NOMO-1 treated with dmso at 0.1 percent for 144 hours (cell line): ENCODE measurements at regions not wholly inside any gene's neighbourhood (a gene's known extent, or its start where the extent isn't known, plus 50 kb on each side); places are given as distances from the start of the nearest gene placed in this dataset.

Experiments
- DNase-seq: peaks from one replicate; lab custom pipeline; 2025; ENCODE audit not compliant: unreplicated experiment; lab: John Stamatoyannopoulos, UW

DNA sequence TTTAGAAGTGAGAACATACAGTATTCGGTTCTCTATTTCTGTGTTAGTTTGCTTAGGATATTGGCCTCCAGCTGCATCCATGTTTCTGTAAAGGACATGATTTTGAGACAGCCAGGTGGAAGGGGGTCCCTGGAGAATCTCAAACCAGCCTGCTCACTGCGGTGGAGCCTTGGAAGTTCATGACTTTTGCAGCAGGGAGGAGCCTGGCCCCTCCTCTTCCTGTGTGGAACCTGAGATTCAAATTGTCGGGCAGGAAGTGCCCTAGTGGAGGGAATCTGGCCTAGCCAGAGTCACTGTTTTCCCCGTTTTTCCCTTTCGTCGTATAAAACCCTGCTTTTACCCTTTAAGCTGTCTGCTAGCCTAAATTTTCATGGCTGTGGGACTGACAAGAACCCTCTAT is 762.6 kb downstream of the PCDH18 start:
- no peak for DNase-seq

DNA sequence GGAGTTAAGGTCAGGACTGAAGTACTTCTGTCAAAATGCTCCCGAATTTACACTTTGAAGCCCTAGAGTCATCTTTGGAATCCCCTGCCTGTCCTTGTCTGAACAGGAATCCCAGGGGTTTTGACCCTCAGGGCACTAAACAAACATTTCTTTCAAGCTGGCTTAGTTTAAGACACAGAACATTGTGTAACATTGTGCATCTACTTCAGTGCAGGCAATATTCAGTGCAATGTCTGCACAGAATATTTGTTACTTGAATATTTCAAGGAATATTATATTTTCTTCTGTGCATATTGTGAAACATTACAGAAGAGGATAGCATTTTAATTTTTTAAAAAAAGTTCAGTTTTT is 763.4 kb downstream of the PCDH18 start:
- no peak for DNase-seq

DNA sequence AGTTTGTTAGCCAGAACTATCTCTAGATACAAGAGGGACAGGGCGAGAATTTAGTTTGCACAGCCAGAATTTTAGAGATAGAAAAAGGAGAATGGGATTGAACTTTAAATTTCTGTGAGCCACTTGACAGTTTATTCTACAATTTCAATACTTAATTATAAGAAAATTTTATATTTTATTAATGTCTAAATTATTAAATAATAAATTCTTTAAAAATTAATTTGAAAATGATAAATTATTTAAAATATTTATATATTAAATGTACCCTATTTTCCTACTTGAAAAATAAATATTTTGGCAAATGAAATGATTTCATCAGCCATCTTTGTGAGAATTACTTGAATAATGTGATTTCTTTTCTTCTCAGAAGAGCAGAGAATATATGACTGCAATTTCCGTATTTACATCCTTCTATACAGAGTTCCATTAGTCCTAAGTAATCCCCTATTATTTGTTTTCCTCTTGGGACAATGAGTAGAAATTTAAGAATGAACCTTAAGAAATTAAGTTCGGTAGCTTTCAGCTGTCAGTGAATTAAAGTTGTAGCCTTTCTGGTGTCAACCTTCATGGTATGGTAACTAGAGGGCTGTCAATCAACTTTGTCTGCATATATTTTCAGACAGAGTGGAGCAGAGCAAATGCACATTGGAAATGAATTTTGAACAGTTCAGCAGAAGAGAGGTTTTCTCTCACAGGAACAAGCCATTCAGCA is 763.9 kb downstream of the PCDH18 start:
- no peak for DNase-seq

DNA sequence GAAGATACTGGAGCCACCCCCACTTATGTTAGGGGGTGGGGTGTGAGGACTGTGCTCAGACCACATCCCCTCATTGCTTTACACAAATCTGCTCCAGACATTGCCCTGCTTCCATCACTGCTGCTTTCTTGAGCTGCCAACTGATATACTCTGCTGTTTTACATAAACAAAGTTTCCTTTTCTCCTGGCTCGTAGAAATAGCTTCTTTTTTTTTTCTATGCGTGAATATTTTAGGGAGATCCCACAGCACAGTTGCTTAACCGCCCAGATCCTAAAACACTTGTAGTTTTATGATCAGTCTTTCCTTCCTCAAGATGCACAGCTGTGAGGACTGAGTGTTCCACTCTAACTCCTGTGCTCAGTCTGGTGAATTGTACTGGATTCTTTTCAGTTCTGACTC is 768.4 kb downstream of the PCDH18 start:
- no peak for DNase-seq

DNA sequence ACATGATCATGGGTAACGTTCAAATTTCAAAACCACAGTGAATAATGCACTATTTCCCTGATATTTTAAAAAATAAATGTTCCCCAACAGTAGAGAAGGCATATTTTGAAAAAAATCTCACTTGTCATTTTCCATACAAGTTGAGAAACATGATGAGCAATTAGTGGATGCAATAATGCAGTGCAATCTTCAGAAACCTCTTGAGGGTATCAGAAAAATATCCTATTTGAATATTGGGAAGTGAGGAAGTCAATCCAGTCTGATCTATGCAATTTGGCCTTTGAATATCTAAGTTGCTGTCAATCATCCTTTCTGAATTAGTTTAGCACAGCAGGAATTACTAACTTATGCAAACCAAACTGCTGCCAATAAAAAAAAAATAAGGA is 776.8 kb downstream of the PCDH18 start:
- DNase-seq, result no peak

DNA sequence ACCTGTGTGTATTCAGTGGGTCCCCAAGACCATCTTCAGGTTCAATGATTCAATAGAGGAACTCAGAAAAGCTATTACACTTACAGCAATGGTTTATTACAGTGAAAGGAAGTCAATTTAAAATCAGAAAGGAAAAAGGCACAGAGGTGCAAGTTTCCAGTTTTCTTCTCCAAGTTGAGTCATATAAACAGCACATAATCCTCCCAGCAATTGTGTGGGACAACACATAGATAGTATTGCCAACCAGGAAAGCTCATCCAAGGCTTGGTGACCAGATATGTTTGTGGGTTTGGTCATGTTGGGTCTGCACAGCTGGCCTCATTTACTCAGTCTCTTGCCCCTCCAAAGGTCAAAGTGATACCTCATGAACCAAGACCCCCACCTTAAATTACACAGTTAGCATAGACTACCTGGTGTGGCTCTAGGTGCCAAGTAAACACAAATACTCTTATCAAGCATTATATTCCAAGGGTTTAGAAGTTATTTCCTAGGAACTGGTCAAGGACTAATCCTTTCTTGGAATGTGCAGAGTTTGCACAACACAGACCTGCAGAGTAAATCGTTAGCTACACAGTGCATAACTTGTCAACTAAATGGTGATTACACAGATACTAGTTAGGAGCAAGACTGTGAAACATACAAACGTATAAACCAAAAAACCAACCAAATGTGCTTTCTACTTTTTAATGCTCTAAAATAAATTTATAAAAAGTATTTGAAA is 777.3 kb downstream of the PCDH18 start:
- DNase-seq, result no peak

DNA sequence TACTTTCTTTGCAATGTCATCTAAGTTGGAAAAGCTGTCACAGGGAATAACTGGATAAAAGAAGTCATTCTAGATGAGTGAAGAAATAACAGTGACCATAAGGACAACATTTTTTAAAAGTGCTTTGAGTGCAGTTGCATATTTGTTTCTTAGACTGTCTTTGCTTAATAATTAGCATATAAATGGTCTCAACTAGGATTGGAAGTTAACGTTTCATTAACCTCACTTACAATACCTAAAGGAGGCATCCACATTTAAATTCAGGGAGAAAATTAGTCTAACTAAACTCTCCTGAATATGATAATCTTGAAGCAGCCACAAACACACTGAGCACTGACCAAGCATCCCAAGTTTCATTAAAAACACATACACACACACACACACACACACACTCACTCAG is 780.7 kb downstream of the PCDH18 start:
- no peak for DNase-seq

DNA sequence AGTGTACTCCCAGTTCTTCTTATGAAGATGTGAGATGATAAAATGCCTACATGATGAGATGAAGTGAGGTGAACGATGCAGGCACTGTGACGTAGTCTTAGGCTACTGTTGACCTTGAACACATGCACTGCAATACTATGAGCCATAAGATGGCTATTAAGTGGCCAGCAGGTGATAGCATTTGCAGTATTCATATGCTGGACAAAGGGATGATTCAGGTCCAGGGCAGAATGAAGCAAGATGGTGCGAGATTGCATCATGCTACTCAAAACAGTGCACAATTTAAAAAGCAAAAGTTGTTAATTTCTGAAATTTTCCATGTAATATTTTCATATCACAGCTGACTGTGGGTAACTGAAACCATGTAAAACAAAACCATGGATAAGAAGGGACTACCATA is 781.4 kb downstream of the PCDH18 start:
- no peak for DNase-seq

DNA sequence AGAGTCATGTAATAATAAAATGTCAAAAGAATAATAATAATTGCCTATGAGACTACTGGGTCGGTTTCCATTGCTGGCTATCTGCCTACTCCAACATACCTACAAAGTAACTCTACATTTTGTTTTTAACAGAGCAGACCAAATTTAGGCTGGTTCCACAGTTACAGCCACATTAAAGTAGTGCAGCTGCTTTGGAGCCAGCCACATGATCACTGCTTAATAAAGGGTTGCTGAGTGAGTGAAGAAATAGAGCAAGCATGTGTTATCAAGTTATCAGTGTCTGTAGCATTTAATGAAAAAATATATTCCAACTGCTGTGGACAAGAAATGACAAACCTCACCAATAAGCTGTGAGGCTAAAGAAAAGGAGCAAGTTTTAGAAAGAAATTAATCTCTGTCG is 782.3 kb downstream of the PCDH18 start:
- DNase-seq, result no peak

DNA sequence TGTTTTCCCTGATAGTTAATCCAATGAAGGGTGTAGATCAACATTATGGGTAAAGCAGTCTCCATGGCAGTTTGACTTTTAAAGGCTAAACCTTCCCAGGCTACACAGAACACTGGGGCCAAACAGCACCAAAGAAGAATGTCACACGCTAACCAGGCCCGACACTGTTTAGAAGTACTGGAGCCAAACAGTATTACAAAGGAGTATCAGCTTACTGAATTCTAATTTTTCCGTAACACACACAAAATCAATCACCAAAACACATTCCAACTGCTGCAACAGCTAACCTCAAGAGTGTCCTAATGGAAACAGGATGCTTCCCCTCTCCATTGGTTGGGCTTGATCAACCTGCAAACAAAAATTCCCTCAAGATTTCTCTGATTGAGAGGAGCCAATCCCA is 783.5 kb downstream of the PCDH18 start:
- no peak for DNase-seq

DNA sequence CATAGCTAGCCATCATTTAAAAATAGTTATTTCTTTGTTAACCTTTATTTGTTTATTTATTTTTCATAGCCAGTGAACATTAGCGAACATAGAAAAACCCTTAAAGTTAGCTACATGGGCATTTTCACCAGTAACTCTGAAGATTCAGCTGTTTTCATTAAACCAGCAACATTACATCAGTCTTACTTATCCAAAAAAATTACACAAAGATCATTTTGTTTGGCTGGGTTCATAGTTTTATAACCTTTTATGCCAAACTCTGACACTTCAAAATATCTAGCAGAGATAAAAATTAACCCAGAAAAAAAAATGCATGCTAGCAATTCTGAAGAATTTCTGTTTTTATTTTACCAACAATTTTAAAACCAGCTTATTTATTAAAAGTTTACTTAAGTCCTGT is 784.1 kb downstream of the PCDH18 start:
- DNase-seq, result no peak

DNA sequence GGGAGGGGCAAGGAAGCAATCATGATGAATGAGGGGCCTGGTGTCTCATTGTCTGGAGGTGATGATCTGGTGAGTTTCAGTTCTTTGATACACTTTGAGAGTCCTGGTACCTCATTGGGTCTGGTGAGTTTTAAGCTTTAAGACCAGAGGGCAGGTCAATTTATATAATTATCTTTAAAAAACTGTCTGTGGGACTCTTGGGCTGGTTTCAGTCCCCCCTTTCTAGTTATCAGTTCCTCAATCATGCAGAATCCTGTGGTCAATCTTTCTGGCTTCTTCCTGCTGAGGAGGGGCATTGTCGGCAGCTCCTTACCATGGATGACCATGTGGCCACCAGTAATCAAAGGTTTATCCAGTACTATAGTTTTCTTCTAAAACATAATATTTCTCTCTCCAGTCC is 789.1 kb downstream of the PCDH18 start:
- DNase-seq, result no peak

DNA sequence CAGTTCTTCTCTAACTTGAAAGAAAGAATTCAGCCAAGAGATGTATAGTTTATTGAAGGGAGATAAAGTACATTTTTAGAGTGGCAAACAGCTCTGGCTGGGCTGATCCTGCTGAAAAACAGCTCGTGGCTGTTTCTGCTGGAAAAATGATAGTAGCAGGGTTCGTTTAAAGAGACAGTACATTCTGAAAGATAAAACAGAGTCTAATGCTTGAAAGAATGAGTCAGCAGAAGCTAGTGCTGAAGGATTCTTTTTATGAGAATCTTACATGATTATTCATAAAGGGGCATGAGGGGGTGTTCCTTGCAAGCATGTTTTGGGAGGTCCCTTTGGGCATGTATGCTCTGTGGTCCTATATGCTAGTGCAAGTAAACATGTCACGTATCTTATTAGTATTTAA is 790.0 kb downstream of the PCDH18 start:
- no peak for DNase-seq

DNA sequence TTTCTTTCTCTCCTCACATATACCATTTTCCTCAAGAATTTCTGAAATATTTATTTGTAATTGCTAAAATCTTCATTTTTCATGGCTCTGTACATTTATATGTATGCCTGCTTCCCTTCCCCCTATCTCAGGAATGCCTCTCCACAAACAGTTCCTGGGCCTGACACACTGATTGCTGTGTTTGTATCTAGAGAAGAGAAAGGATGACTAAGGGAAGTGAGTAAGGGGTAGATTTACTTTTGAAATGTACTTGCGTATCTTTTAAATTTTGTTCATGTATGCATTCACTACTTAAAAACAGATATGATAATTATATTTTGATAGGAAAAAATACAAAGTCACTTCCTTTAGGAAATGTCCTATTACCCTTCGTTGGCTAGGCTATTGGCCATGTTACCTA is 790.8 kb downstream of the PCDH18 start:
- DNase-seq, result no peak

DNA sequence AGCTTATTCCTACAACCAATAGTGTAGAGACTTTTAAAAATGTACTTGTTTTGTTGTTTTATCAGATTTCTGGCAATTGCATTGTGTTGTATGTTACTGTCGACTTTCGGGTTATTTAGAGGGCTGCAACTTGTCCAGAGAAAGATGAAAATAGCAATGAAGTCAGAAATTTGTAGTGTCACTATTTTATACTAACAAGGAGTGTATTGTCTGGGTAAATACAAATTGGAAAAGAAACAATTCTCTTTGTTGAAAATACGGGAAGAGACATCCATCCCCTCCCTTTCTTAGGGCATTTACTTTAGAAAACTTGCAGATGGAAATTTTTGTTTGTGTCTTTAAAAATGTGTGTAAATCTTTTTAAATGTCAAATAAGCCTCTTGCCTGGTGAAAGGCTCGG is 792.0 kb downstream of the PCDH18 start:
- DNase-seq, result no peak

DNA sequence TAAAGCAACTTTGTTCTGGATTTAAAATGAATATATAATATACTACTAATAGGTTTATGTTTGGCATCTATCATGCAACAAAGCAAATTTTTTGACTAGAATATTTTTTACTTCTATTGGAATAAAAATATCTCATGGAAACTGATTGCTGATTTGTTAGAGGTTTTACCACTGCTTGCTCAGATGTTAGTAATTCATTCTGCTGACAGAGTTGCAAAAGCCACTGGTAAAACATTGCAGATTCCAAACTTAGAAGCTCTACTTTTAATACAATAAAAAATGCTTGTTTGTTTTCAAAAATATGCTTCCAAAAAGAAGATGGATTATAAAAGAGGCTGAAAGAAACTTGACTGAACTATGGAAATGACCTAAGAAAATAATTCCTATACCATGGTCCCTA is 795.2 kb downstream of the PCDH18 start:
- DNase-seq, result no peak

DNA sequence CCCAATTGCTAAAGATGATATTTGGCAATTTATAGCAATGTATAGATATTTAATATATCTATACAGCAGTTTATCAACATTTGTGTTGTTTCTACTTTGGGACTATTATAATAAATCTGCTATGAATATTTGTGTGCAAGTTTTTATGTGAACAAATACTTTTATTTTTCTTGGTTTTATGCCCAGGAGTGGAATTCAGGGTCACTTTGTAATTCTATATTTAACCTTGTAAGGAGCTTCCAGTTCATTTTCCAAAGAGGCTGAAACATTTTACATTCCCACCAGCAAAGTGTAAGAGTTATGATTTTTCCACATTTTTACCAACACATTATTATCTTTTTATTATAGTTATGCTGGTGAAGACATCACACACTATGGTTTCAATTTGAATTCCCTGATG is 801.3 kb downstream of the PCDH18 start:
- no peak for DNase-seq

DNA sequence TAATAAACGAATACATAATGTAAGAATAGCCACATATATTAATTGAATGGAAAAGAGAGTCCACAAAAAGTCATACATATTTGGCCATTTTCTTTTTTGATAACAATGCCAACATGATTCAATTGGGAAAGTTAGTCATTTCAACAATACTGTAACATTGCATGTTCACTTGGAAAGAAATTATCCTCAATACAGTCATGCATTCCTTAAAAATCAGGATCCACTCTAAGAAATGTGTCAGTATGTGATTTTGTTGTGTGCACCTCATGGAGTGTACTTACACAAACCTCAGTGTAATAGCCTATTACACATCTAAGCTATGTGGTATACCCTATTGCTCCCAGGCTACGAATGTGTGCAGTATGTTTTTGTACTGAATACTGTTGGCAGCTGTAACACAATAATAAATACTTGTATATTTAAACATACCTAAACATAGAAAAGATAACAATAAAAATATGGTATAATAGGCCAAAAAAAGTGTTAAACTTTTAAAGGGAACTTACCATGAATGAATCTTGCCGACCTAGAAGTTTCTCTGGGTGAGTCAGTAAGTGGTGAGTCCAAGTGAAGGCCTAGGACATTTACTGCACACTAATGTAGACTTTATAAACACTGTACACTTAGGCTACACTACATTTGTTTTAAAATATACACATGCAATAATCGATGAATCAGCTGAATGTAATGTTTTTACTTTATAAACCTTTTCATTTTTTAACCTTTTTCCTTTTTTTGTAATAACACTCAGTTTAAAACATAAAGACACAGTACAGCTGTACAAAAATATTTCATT is 806.8 kb downstream of the PCDH18 start:
- DNase-seq, result no peak

DNA sequence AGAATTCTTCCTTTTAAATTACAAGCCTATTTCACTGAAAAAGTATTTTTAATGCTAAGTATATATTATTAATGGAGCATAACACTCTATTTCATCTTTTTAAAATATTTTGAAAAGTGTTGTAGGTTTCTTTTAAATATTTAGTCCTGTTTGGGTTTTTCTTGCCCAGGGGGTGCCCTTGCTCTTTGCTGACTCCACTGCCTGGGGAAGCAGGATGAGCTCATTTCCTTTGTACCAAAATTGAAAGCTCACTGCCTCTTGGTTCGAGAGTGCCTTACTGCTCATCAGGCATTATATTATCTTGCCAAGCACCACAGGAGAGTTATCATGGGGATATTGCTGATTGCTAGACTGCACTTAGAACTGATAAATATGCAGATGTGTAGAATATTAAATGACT is 819.2 kb downstream of the PCDH18 start:
- DNase-seq, result no peak

DNA sequence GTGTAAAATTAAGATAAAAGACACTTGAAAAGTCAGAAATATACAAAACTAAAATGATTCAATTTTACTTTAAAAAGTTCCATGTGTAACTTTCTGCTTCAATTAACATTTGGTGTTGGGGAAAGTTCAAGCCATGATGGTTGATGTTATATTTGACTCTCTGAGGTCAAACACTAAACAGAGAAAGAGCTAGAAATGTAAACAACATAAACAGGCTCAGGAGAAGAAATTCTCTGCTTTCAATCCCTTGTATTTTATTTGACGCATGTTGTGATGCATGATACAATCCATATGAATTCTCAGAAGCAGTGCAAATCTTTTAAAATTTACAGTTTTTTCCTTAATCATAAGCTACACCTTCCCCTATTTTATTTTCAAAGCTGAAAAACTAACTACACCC is 822.4 kb downstream of the PCDH18 start:
- no peak for DNase-seq

DNA sequence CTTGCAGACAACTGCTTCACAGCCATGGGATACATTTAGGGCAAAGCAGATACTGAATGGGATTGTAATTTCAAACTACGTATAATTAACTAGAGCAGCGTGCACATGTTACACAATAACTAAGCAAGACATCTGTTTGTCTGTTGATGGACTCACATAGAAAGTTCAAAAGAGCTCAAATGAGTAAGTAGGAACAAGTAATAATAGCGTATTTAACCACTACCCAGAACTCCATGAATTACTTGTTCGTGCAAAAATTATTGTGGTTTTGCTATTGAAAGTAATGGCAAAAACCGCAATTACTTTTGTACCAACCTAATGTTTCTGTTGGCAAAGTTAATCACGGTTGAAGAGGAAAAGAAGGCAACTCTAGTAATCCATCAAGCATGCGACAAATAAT is 825.4 kb downstream of the PCDH18 start:
- DNase-seq, result no peak

DNA sequence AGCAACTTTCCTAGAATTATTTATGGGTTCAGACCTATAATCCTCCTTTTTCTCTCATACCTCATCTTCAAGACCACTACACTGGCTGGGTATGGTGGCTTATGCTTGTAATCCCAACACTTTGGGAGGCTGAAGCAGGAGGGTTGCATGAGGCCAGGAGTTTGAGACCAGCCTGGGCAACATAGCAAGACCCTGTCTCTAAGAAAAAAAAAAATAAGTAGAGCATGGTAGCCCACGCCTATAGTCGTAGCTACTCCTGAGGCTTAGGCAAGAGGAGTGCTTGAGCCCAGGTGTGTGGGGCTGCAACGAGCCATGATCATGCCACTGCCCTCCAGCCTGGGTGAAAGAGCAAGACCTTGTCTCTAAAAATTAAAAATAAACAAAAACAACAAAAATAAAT is 832.4 kb downstream of the PCDH18 start:
- no peak for DNase-seq
